ENCODE measurements at regions not wholly inside any gene's neighbourhood (a gene's known extent, or its start where the extent isn't known, plus 50 kb on each side); places are given as distances from the start of the nearest gene placed in this dataset.
"Not testable (repeated sequence)": the region's sequence is repeated elsewhere in the genome, so short reads cannot be mapped to it uniquely, and the experiment has no call there.

GRCh38 chr11:90496722-90497121, 273.9 kb upstream of the CHORDC1 start:
- POLR2A ChIA-PET: no interaction called here
- TF ChIP-seq CTCF (IDR thresholded peaks at IDR 0.05; ENCODE audit: control extremely low read depth, extremely low read depth, low read depth, missing control alignments): no peak
- CTCF ChIA-PET: no interaction called here
- DNase-seq (ENCODE audit: extremely low spot score): no peak

GRCh38 chr11:90493379-90493778, 270.5 kb upstream of the CHORDC1 start:
- CTCF ChIA-PET: interaction anchor here (2.9 kb wide), 1 partner anchor 11 kb away, joined by 9 read pairs; no protein-coding TSS in a partner anchor
- POLR2A ChIA-PET: no interaction called here
- DNase-seq (ENCODE audit: extremely low spot score): no peak
- TF ChIP-seq CTCF (IDR thresholded peaks at IDR 0.05; ENCODE audit: control extremely low read depth, extremely low read depth, low read depth, missing control alignments): no peak

GRCh38 chr11:90491466-90491865, 268.6 kb upstream of the CHORDC1 start:
- TF ChIP-seq CTCF (IDR thresholded peaks at IDR 0.05; ENCODE audit: control extremely low read depth, extremely low read depth, low read depth, missing control alignments): no peak
- DNase-seq (ENCODE audit: extremely low spot score): no peak
- ChIA-PET POLR2A (no interaction called here), CTCF (no interaction called here)

- ChIA-PET POLR2A (no interaction called here), CTCF (interaction anchor here (1.5 kb wide), 1 partner anchor 772 kb away, joined by 4 read pairs; no protein-coding TSS in a partner anchor)
- TF ChIP-seq CTCF (IDR thresholded peaks at IDR 0.05; ENCODE audit: control extremely low read depth, extremely low read depth, low read depth, missing control alignments): peak; percentile 49
- DNase-seq (ENCODE audit: extremely low spot score): no peak
Measured at GRCh38 chr11:90476442-90477007, 253.7 kb upstream of the CHORDC1 start.

- CTCF ChIA-PET: interaction anchor here (0.9 kb wide), 1 partner anchor 51 kb away, joined by 3 read pairs; no protein-coding TSS in a partner anchor
- TF ChIP-seq CTCF (IDR thresholded peaks at IDR 0.05; ENCODE audit: control extremely low read depth, extremely low read depth, low read depth, missing control alignments): no peak
- POLR2A ChIA-PET: no interaction called here
- no peak for DNase-seq (ENCODE audit: extremely low spot score)
Measured at GRCh38 chr11:90468923-90469322, 246.1 kb upstream of the CHORDC1 start.

- TF ChIP-seq CTCF (IDR thresholded peaks at IDR 0.05; ENCODE audit: control extremely low read depth, extremely low read depth, low read depth, missing control alignments): no peak
- DNase-seq (ENCODE audit: extremely low spot score): no peak
- POLR2A ChIA-PET: no interaction called here
- CTCF ChIA-PET: no interaction called here
Measured at GRCh38 chr11:90465553-90465952, 242.7 kb upstream of the CHORDC1 start.

GRCh38 chr11:90455347-90455920, 232.6 kb upstream of the CHORDC1 start:
- POLR2A ChIA-PET; DNase-seq (ENCODE audit: extremely low spot score); CTCF ChIA-PET: not testable (repeated sequence)

Data from GM10248 (cell line).